ENCODE measurements at regions not wholly inside any gene's neighbourhood (a gene's known extent, or its start where the extent isn't known, plus 50 kb on each side); places are given as distances from the start of the nearest gene placed in this dataset.

- TF ChIP-seq CTCF (IDR thresholded peaks at IDR 0.05) = peak in 2 of 4 experiments; percentile 21 to 27
- TF ChIP-seq EP300 (IDR thresholded peaks at IDR 0.05) = no peak
- no peak for TF ChIP-seq POLR2AphosphoS5 (IDR thresholded peaks at IDR 0.05)
These were observed 95.0 kb downstream of the THBS2 start for GRCh38 chr6:169158691-169159090.
